Small intestine (tissue), 7 donors: ENCODE measurements at regions not wholly inside any gene's neighbourhood (a gene's known extent, or its start where the extent isn't known, plus 50 kb on each side); places are given as distances from the start of the nearest gene placed in this dataset.

Experiments
- DNase-seq, 2 donors: peaks; one replicate each; pipeline versions ENCODE4 v3.0.0 to v3.0.0-alpha.2; 2013
- FAIRE-seq: peaks from 2 replicates; lab custom pipeline; 2012; peaks lifted over from hg19 to GRCh38; lab: Jason Lieb, UNC
- H3K27ac ChIP-seq, 3 donors: one replicate each; pipeline ENCODE4 v1.5.1; 2013; ENCODE audit warnings: low read length in 2 of 3, mild to moderate bottlenecking in 2 of 3, control low read depth in 1 of 3, inconsistent platforms in 1 of 3, low read depth in 1 of 3, moderate library complexity in 1 of 3
- H3K27me3 ChIP-seq, 3 donors: one replicate each; pipeline ENCODE4 v1.6.1; 2013; ENCODE audit warnings: low read length in 3 of 3, inconsistent platforms in 1 of 3; ENCODE audit not compliant: control insufficient read depth in 3 of 3, insufficient read depth in 3 of 3
- H3K36me3 ChIP-seq, 3 donors: one replicate each; pipeline ENCODE4 v1.6.1; 2013; ENCODE audit warnings: low read length in 3 of 3, inconsistent platforms in 1 of 3, low read depth in 1 of 3, mild to moderate bottlenecking in 1 of 3, moderate library complexity in 1 of 3; ENCODE audit not compliant: control insufficient read depth in 3 of 3, insufficient read depth in 2 of 3
- H3K4me1 ChIP-seq, 3 donors: one replicate each; pipeline ENCODE4 v1.6.1; 2013; ENCODE audit warnings: low read length in 2 of 3, inconsistent platforms in 1 of 3, low read depth in 1 of 3, mild to moderate bottlenecking in 1 of 3, moderate library complexity in 1 of 3; ENCODE audit not compliant: control insufficient read depth in 3 of 3, insufficient read depth in 2 of 3
- H3K4me3 ChIP-seq, 3 donors: one replicate each; pipeline ENCODE4 v1.5.1; 2013; ENCODE audit warnings: low read length in 3 of 3, control low read depth in 1 of 3, inconsistent platforms in 1 of 3, low read depth in 1 of 3, mild to moderate bottlenecking in 1 of 3, moderate library complexity in 1 of 3
- H3K9me3 ChIP-seq, 2 donors: one replicate each; pipeline ENCODE4 v1.6.1; 2013; ENCODE audit warnings: low read depth in 1 of 2, low read length in 1 of 2; ENCODE audit not compliant: control insufficient read depth in 2 of 2, insufficient read depth in 1 of 2
- WGBS, 3 donors: extraction: QIAGEN DNeasy Blood & Tissue Kit; methylation state at CpG; one replicate each; pipeline ENCODE4 v1.1.7; 2013; 5-methylcytosine and 5-hydroxymethylcytosine counted together
- donor health status: healthy with polysubstance abuse.
- donor health status: control.
- donor health status: control.
- donor health status: Bipolar disorder and iron deficiency.
- donor health status: healthy.

DNA sequence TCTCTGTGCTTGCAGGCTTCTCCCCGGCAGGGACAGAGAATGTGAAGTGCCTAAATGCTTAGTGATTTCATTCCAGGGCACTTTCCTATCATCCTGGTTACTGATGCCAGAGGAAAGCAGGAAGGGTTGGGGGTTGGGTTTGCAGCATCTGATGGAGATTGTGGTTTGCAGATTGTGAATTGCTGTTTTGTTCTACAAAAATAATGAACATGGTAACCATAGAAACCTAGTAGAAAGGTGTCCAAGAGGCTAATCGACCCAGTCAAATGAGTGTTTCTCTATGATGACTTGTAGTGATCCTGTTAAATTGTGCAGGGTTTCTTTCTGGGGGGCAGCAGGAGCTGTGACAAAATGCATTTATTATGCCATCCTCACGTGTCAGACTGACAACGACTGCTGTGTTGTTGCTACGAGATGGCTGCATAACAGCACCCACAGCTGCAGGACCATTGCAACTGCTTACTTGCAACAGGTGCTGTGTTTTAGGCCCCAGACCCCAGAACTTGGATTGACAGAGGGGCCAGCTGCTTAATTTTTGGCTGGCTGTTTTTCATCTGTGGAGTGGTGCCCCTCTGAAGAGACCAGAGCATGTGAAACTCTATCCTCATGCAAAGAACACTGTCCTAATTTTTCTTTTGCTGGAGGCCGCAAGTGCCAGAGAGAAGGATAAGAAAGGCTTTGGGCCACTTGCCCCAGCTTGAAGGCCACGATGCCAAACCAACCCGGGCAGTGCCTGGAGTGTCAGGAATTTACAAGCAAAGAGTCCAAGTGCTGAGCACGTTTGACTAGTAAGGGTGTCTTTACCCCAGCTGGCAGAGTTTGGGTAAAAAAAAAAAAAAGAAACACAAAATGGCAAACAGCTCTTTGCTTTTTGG, 397.8 kb downstream of the GADD45G start:
- Histone ChIP-seq H3K9me3 (peaks cover 0 to 5% of the 10 kb centered on the region in 2 donors), H3K27me3 (no peaks in the 10 kb centered on the region), H3K4me1 (peaks cover 8 to 44% (median 14%) of the 10 kb centered on the region in 3 donors), H3K36me3 (peaks cover 0 to 2% (median 0%) of the 10 kb centered on the region in 3 donors), H3K4me3 (no peak overlapping the region), H3K27ac (no peak overlapping the region)
- 52 to 60% (median 60%) methylated on average over 9 of the region's 9 CpGs for WGBS, 3 donors
- DNase-seq (no peak), FAIRE-seq (no peak)

- FAIRE-seq (no peak), DNase-seq (no peak)
- no peak overlapping the region for H3K27ac ChIP-seq
- no peaks in the 10 kb centered on the region for H3K27me3 ChIP-seq
- H3K4me1 ChIP-seq, result peaks cover 2 to 20% (median 8%) of the 10 kb centered on the region in 3 donors
- H3K36me3 ChIP-seq, result peaks cover 0 to 2% (median 0%) of the 10 kb centered on the region in 3 donors
- WGBS, 3 donors, result 81 to 92% (median 90%) methylated on average over 3 of the region's 3 CpGs
- H3K4me3 ChIP-seq, result no peak overlapping the region
- H3K9me3 ChIP-seq, result peaks cover 0 to 5% of the 10 kb centered on the region in 2 donors
Observed at GRCh38 chr9:90005388-90005787, 400.6 kb downstream of the GADD45G start.

GRCh38 chr9:90007516-90008440, 403.0 kb downstream of the GADD45G start:
- H3K36me3 ChIP-seq, result no peaks in the 10 kb centered on the region
- DNase-seq, result no peak
- H3K27ac ChIP-seq, result peak overlapping the region in 2 of 3 donors; percentile 27 to 62
- H3K9me3 ChIP-seq, result peaks cover 0 to 5% of the 10 kb centered on the region in 2 donors
- no peak for FAIRE-seq
- H3K4me1 ChIP-seq, result peaks cover 0 to 5% (median 0%) of the 10 kb centered on the region in 3 donors
- WGBS, 3 donors, result 75 to 89% (median 82%) methylated on average over 11 of the region's 11 CpGs
- H3K27me3 ChIP-seq, result no peaks in the 10 kb centered on the region
- no peak overlapping the region for H3K4me3 ChIP-seq

DNA sequence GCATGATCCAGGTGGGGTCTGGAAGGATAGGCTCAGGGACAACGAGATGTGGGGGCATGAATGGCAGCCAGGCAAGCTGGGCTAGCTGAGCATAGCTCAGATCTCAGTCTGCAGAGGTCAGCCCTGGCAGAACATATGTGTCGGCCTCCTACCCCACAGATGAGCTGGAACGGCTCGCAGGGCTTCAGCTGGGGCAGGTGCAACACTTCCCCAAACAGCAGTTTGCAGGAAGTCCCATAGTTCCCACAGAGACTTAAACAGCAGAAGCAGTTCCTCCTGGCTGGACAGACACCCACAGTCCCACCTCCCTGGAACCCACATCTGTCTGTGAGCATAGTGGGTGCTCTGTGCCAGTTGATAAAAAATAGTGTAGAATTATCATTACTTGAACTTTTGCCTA, 404.6 kb downstream of the GADD45G start:
- H3K27ac ChIP-seq, result no peak overlapping the region
- no peaks in the 10 kb centered on the region for H3K36me3 ChIP-seq
- H3K27me3 ChIP-seq, result no peaks in the 10 kb centered on the region
- no peak overlapping the region for H3K4me3 ChIP-seq
- no peak for DNase-seq
- 52 to 74% (median 62%) methylated on average over 4 of the region's 4 CpGs for WGBS, 3 donors
- peaks cover 0 to 5% of the 10 kb centered on the region in 2 donors for H3K9me3 ChIP-seq
- H3K4me1 ChIP-seq, result peaks cover 0 to 13% (median 0%) of the 10 kb centered on the region in 3 donors
- FAIRE-seq, result no peak

GRCh38 chr9:90010793-90011192, 406.0 kb downstream of the GADD45G start:
- no peak for DNase-seq
- no peak overlapping the region for H3K4me3 ChIP-seq
- no peak for FAIRE-seq
- no peak overlapping the region for H3K27ac ChIP-seq
- H3K9me3 ChIP-seq, result no peaks in the 10 kb centered on the region
- 95 to 97% (median 96%) methylated on average over 11 of the region's 11 CpGs for WGBS, 3 donors
- no peaks in the 10 kb centered on the region for H3K27me3 ChIP-seq
- H3K36me3 ChIP-seq, result no peaks in the 10 kb centered on the region
- peaks cover 0 to 13% (median 0%) of the 10 kb centered on the region in 3 donors for H3K4me1 ChIP-seq

DNA sequence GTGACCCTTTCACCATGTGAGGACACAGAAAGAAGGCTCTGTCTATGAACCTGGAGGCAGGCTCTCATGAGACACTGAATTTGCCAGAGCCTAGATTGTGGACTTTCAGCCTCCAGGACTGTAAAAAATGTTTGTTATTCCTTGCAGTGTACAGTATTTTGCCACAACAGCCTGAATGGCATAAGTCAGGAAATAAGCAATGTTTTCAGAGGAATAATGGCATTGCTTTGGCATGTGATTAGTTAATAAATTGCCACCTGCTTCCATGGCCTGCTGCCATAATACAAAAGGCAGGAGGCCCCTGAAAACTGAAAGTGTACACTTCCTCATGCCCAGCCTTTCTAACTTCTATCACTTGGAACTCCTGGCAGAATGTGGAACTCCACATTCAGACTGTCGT, 408.1 kb downstream of the GADD45G start:
- 10 to 38% (median 14%) methylated on average over 1 of the region's 1 CpG for WGBS, 3 donors
- peak overlapping the region in 1 of 3 donors; percentile 62 for H3K27ac ChIP-seq

DNA sequence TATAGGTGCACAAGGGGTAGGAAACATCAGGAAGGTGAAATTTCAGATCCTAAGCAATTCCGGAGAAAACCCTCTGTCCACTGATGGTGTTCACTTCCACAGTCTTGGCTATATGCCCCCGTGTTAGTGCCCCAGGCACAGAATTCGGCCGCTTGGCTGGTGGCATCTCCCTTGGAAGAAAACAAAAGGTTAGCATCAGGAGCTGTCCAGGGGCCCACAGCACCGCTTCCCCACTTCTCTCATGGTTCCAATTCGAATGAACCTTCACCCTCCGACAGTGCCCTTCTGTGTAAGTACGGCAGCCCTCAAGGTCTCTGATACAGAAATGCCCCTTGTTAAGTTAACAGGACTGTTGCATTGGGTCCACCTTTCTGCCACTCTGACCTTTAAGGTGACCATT, 409.0 kb downstream of the GADD45G start:
- H3K27ac ChIP-seq, result no peak overlapping the region
- FAIRE-seq, result no peak
- WGBS, 3 donors, result 92 to 94% (median 92%) methylated on average over 8 of the region's 8 CpGs

More for the DNA sequence above, 408.1 kb downstream of the GADD45G start:
- Histone ChIP-seq H3K4me3 (no peak overlapping the region), H3K4me1 (peaks cover 0 to 13% (median 0%) of the 10 kb centered on the region in 3 donors), H3K9me3 (no peaks in the 10 kb centered on the region), H3K36me3 (no peaks in the 10 kb centered on the region), H3K27me3 (no peaks in the 10 kb centered on the region)
- DNase-seq (peak; percentile 59 to 75), FAIRE-seq (no peak)

GRCh38 chr9:90014421-90014820, 409.6 kb downstream of the GADD45G start:
- H3K36me3 ChIP-seq, result no peaks in the 10 kb centered on the region
- H3K9me3 ChIP-seq, result no peaks in the 10 kb centered on the region
- peaks cover 0 to 13% (median 0%) of the 10 kb centered on the region in 3 donors for H3K4me1 ChIP-seq
- no peaks in the 10 kb centered on the region for H3K27me3 ChIP-seq
- DNase-seq (no peak), FAIRE-seq (no peak)
- H3K27ac ChIP-seq, result no peak overlapping the region
- WGBS, 3 donors, result 95 to 97% (median 97%) methylated on average over 9 of the region's 9 CpGs
- no peak overlapping the region for H3K4me3 ChIP-seq

More for the DNA sequence above, 409.0 kb downstream of the GADD45G start:
- Histone ChIP-seq H3K4me3 (no peak overlapping the region), H3K4me1 (peaks cover 0 to 13% (median 0%) of the 10 kb centered on the region in 3 donors), H3K36me3 (no peaks in the 10 kb centered on the region), H3K27me3 (no peaks in the 10 kb centered on the region), H3K9me3 (no peaks in the 10 kb centered on the region)
- no peak for DNase-seq
